H1 (cell line): ENCODE measurements at regions not wholly inside any gene's neighbourhood (a gene's known extent, or its start where the extent isn't known, plus 50 kb on each side); places are given as distances from the start of the nearest gene placed in this dataset.

Experiments used
- BRCA1 ChIP-seq: IDR thresholded peaks from 2 replicates; pipeline ENCODE4 v1.6.1; 2012; ENCODE audit warnings: low read depth, low read length, improper control_type of control experiment
- CHD2 ChIP-seq: IDR thresholded peaks from 2 replicates; pipeline ENCODE4 v1.6.1; 2012; ENCODE audit warnings: low read length, improper control_type of control experiment
- CTCF ChIP-seq, 3 experiments: IDR thresholded peaks; 1 replicate in 2 of 3; 2 replicates in 1 of 3; pipeline versions ENCODE4 v1.5.1 to v1.6.1; 2011; ENCODE audit warnings: low read length in 3 of 3, mild to moderate bottlenecking in 3 of 3, inconsistent platforms in 2 of 3, low read depth in 1 of 3, moderate library complexity in 1 of 3; ENCODE audit not compliant: insufficient read depth in 1 of 3; ENCODE audit errors: control extremely low read depth in 1 of 3
- JUN ChIP-seq: IDR thresholded peaks from 2 replicates; pipeline ENCODE4 v1.6.1; 2011; ENCODE audit warnings: low read depth, mild to moderate bottlenecking, improper control_type of control experiment, low read length
- POLR2AphosphoS5 ChIP-seq: IDR thresholded peaks from 2 replicates; pipeline ENCODE4 v1.6.1; 2011; ENCODE audit warnings: low read depth, low read length
- RFX5 ChIP-seq: IDR thresholded peaks from 2 replicates; pipeline ENCODE4 v1.6.1; 2011; ENCODE audit warnings: low read depth, low read length, improper control_type of control experiment, borderline replicate concordance
- TAF1 ChIP-seq: IDR thresholded peaks from 2 replicates; pipeline ENCODE4 v1.6.1; 2011; ENCODE audit warnings: mild to moderate bottlenecking, low read depth, low read length
- TBP ChIP-seq: IDR thresholded peaks from 2 replicates; pipeline ENCODE4 v1.6.1; 2011; ENCODE audit warnings: low read depth, low read length, improper control_type of control experiment

- TF ChIP-seq JUN, result no peak
- no peak for TF ChIP-seq POLR2AphosphoS5
- no peak for TF ChIP-seq RFX5
- TF ChIP-seq CTCF (IDR thresholded peaks at IDR 0.05; ENCODE audit: control extremely low read depth in 1 of 3, insufficient read depth in 1 of 3, low read depth in 1 of 3, low read length in 3 of 3), result no peak
- no peak for TF ChIP-seq TBP
- no peak for TF ChIP-seq CHD2
- no peak for TF ChIP-seq BRCA1
- no peak for TF ChIP-seq TAF1
Measured at GRCh38 chr13:81670048-81670447, 1329.1 kb upstream of the SPRY2 start.
